HL-60 (cell line): ENCODE measurements at regions not wholly inside any gene's neighbourhood (a gene's known extent, or its start where the extent isn't known, plus 50 kb on each side); places are given as distances from the start of the nearest gene placed in this dataset.

Experiments
- GABPA ChIP-seq: IDR thresholded peaks from 2 replicates; pipeline ENCODE4 v1.6.1; 2012; ENCODE audit warnings: low read depth
- TF ChIP-seq, protein P1 (sequence below): IDR thresholded peaks from one replicate; pipeline ENCODE4 v1.5.1; 2011; ENCODE audit warnings: low read length, control low read depth, inconsistent platforms; ENCODE audit not compliant: insufficient read depth
- TF ChIP-seq, protein P2 (sequence below): IDR thresholded peaks from 2 replicates; pipeline ENCODE4 v1.6.1; 2012; ENCODE audit warnings: low read depth; ENCODE audit not compliant: insufficient replicate concordance

DNA sequence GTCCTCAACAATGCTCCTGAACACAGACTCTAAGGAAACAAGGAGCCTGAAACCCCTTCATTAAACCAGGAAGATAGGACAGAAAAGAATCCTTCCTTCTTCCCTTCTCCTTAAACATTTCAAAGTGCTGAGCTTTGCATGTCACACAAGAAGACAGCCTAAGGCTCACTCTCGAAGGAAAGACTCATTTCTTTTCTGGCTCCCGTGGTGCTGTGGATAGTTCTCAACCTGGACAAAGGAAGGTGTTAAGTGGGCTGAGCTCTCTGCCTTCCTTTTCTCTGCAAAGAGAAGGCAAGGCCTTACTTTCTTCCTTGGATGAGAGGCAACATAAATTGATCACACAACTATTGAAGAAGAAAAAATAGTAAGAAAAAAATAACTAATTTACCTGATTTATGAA, 452.4 kb upstream of the DDI1 start:
- TF ChIP-seq, protein P1, sequence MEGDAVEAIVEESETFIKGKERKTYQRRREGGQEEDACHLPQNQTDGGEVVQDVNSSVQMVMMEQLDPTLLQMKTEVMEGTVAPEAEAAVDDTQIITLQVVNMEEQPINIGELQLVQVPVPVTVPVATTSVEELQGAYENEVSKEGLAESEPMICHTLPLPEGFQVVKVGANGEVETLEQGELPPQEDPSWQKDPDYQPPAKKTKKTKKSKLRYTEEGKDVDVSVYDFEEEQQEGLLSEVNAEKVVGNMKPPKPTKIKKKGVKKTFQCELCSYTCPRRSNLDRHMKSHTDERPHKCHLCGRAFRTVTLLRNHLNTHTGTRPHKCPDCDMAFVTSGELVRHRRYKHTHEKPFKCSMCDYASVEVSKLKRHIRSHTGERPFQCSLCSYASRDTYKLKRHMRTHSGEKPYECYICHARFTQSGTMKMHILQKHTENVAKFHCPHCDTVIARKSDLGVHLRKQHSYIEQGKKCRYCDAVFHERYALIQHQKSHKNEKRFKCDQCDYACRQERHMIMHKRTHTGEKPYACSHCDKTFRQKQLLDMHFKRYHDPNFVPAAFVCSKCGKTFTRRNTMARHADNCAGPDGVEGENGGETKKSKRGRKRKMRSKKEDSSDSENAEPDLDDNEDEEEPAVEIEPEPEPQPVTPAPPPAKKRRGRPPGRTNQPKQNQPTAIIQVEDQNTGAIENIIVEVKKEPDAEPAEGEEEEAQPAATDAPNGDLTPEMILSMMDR: no peak
- TF ChIP-seq GABPA: no peak
- TF ChIP-seq, protein P2, sequence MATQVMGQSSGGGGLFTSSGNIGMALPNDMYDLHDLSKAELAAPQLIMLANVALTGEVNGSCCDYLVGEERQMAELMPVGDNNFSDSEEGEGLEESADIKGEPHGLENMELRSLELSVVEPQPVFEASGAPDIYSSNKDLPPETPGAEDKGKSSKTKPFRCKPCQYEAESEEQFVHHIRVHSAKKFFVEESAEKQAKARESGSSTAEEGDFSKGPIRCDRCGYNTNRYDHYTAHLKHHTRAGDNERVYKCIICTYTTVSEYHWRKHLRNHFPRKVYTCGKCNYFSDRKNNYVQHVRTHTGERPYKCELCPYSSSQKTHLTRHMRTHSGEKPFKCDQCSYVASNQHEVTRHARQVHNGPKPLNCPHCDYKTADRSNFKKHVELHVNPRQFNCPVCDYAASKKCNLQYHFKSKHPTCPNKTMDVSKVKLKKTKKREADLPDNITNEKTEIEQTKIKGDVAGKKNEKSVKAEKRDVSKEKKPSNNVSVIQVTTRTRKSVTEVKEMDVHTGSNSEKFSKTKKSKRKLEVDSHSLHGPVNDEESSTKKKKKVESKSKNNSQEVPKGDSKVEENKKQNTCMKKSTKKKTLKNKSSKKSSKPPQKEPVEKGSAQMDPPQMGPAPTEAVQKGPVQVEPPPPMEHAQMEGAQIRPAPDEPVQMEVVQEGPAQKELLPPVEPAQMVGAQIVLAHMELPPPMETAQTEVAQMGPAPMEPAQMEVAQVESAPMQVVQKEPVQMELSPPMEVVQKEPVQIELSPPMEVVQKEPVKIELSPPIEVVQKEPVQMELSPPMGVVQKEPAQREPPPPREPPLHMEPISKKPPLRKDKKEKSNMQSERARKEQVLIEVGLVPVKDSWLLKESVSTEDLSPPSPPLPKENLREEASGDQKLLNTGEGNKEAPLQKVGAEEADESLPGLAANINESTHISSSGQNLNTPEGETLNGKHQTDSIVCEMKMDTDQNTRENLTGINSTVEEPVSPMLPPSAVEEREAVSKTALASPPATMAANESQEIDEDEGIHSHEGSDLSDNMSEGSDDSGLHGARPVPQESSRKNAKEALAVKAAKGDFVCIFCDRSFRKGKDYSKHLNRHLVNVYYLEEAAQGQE: no peak
